Kidney (tissue), 13 donors: ENCODE measurements at regions not wholly inside any gene's neighbourhood (a gene's known extent, or its start where the extent isn't known, plus 50 kb on each side); places are given as distances from the start of the nearest gene placed in this dataset.

Experiments
- DNase-seq, 5 donors: peaks; one replicate each; pipeline ENCODE4 v3.0.0-alpha.2; 2013 to 2020
- FAIRE-seq: peaks from 2 replicates; lab custom pipeline; 2012; peaks lifted over from hg19 to GRCh38; lab: Jason Lieb, UNC
- H3K27ac ChIP-seq, 2 donors: one replicate each; pipeline ENCODE4 v1.7.0; 2013; ENCODE audit warnings: low read depth in 2 of 2, low read length in 2 of 2, inconsistent platforms in 1 of 2
- H3K27me3 ChIP-seq: one replicate; pipeline ENCODE4 v1.7.1; 2013; ENCODE audit warnings: low read length, inconsistent platforms; ENCODE audit not compliant: control insufficient read depth, insufficient read depth
- H3K36me3 ChIP-seq, 3 donors: one replicate each; pipeline versions ENCODE4 v1.7.0 to v1.7.1; 2013; ENCODE audit warnings: low read length in 3 of 3, control low read depth in 1 of 3, inconsistent platforms in 1 of 3; ENCODE audit not compliant: insufficient read depth in 3 of 3, control insufficient read depth in 2 of 3
- H3K4me1 ChIP-seq, 3 donors: one replicate each; pipeline versions ENCODE4 v1.7.0 to v1.7.1; 2013; ENCODE audit warnings: low read length in 3 of 3, inconsistent platforms in 1 of 3, low read depth in 1 of 3; ENCODE audit not compliant: control insufficient read depth in 2 of 3, insufficient read depth in 2 of 3
- H3K4me3 ChIP-seq, 3 donors: one replicate each; pipeline versions ENCODE4 v1.7.0 to v1.8.1; 2013; ENCODE audit warnings: low read length in 3 of 3, control low read depth in 1 of 3, inconsistent platforms in 1 of 3
- H3K9ac ChIP-seq, 3 donors: one replicate each; pipeline versions ENCODE4 v1.7.0 to v1.7.1; 2013; ENCODE audit warnings: low read length in 3 of 3, control low read depth in 1 of 3, inconsistent platforms in 1 of 3
- H3K9me3 ChIP-seq, 3 donors: one replicate each; pipeline versions ENCODE4 v1.7.0 to v1.7.1; 2013; ENCODE audit warnings: low read length in 3 of 3, control low read depth in 1 of 3, inconsistent platforms in 1 of 3; ENCODE audit not compliant: control insufficient read depth in 2 of 3, insufficient read depth in 1 of 3
- intact Hi-C: fragments of 100-400 bp; cut with DNase I; formaldehyde crosslinking; loops from one replicate; pipeline ENCODE4 v1.11.1; 2022
- TF ChIP-seq, protein P1 (sequence below): IDR thresholded peaks from 3 replicates; pipeline ENCODE4 v1.5.1; 2012; ENCODE audit warnings: mild to moderate bottlenecking, moderate library complexity, borderline replicate concordance; ENCODE audit not compliant: insufficient read depth; ENCODE audit errors: extremely low read depth
- donor health status: control.
- donor health status: control.
- donor health status: control.
- donor health status: control.
- donor health status: control.
- donor health status: DM: yes; HTN: yes; CAD: no.
- donor health status: Normal renal cell carcinoma (clear cell type).

DNA sequence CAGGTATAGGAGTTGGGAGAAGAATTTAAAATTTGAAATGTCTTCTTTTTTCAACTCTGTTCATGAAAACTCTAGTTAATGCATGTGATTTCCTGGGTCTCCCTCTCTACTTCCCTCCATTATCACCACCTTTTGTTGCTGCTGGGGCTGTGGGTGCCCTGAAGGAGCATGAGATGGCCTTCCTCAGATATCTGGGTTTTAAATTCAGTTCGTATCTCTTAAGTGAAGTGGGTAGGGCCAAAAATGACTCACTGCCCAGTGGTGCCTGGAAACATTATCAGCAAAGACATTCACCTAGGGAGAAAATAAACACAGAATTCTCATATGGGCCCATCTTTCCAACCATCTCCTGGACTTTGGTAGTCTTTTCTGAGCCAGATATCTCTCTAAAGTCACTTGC is 234.9 kb upstream of the PLEKHG7 start:
- no peak overlapping the region for H3K9ac ChIP-seq
- no peak overlapping the region for H3K4me3 ChIP-seq
- H3K4me1 ChIP-seq = no peaks in the 10 kb centered on the region
- intact Hi-C loops = no loop called here
- H3K27me3 ChIP-seq = no peaks in the 10 kb centered on the region
- H3K36me3 ChIP-seq = no peaks in the 10 kb centered on the region
- FAIRE-seq (no peak), DNase-seq (no peak)
- H3K9me3 ChIP-seq = no peaks in the 10 kb centered on the region
- H3K27ac ChIP-seq = no peak overlapping the region
- TF ChIP-seq, protein P1, sequence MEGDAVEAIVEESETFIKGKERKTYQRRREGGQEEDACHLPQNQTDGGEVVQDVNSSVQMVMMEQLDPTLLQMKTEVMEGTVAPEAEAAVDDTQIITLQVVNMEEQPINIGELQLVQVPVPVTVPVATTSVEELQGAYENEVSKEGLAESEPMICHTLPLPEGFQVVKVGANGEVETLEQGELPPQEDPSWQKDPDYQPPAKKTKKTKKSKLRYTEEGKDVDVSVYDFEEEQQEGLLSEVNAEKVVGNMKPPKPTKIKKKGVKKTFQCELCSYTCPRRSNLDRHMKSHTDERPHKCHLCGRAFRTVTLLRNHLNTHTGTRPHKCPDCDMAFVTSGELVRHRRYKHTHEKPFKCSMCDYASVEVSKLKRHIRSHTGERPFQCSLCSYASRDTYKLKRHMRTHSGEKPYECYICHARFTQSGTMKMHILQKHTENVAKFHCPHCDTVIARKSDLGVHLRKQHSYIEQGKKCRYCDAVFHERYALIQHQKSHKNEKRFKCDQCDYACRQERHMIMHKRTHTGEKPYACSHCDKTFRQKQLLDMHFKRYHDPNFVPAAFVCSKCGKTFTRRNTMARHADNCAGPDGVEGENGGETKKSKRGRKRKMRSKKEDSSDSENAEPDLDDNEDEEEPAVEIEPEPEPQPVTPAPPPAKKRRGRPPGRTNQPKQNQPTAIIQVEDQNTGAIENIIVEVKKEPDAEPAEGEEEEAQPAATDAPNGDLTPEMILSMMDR = no peak

DNA sequence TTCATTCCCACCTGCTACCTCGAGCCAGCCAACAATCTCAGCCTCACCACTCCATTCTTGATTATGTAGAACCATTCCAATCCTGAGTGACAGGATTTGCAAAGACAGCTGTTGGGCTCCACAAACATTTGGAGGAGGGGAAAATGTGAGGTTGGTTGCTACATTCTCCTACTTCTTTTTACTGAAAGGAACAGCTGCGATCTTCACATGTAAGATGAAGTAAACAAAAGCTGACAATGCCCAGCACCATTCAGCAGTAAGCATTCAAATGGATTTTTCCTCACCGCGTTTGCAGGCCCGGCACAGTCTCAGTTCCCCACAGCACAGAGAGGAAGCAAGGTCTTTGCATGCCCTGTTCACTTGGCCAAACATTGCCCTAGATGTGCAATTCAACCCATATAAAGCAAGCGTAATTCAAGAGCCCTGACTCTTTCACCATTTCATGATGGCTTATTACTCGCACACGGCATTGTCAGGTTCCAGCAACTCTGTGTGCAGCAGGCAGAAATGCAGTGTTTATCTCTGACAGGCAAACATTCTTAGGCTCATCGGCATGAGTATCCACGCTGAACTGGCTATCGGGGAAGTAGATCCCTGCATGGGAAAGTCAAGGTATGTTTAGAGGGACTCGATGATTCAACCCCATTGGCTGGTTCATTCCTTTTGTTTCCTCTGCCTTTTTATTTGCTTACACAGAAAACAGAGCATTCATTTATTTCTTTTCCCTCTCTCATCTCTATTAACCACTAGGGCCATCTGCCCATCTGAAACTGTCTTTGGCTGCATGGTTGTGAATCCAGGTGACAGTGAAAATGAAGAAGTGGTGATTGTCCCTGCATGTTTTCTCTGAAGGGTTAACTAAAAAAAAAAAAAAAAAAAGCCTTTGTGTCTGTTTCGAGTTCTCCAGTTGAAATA is 236.1 kb upstream of the PLEKHG7 start:
- no peak overlapping the region for H3K4me3 ChIP-seq
- no peak for FAIRE-seq

DNA sequence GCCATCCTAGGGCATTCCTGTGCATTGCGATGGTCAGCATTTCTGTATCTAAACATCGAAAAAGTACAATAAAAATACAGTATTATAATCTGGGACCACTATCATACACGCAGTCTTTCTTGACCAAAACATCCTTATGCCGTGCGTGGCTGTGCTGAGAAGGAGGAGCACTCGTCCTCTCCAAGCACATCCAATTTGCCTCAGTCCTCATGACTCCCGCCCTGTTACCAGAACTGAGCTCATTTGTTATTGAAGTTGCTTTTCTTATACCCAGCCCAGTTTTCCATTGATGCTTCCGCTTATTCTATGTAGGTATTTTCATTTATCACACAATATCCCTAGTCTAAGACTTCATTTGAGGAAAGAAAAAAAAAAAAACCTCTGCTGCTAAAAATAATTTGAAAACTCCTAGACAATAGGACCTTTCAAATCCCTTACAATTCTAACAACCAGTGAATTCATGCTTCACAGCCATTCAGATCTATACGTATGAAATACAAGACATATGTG is 236.9 kb upstream of the PLEKHG7 start:
- intact Hi-C loops = no loop called here
- DNase-seq = no peak

More for the DNA sequence above, 236.1 kb upstream of the PLEKHG7 start:
- intact Hi-C loops = no loop called here
- no peak for DNase-seq
- Histone ChIP-seq H3K27ac (no peak overlapping the region), H3K9me3 (no peaks in the 10 kb centered on the region), H3K4me1 (no peaks in the 10 kb centered on the region), H3K36me3 (no peaks in the 10 kb centered on the region), H3K9ac (no peak overlapping the region), H3K27me3 (no peaks in the 10 kb centered on the region)
- TF ChIP-seq, protein P1 = no peak

More for the DNA sequence above, 236.9 kb upstream of the PLEKHG7 start:
- no peak overlapping the region for H3K4me3 ChIP-seq
- H3K4me1 ChIP-seq = no peaks in the 10 kb centered on the region
- no peaks in the 10 kb centered on the region for H3K36me3 ChIP-seq
- H3K27ac ChIP-seq = no peak overlapping the region
- FAIRE-seq = no peak
- no peak overlapping the region for H3K9ac ChIP-seq
- no peaks in the 10 kb centered on the region for H3K27me3 ChIP-seq
- H3K9me3 ChIP-seq = no peaks in the 10 kb centered on the region
- TF ChIP-seq, protein P1 = no peak
